NCI-H69 (cell line): ENCODE measurements at regions not wholly inside any gene's neighbourhood (a gene's known extent, or its start where the extent isn't known, plus 50 kb on each side); places are given as distances from the start of the nearest gene placed in this dataset.

ENCODE experiments used
- DNase-seq: peaks from one replicate; lab custom pipeline; 2025; lab: John Stamatoyannopoulos, UW

DNA sequence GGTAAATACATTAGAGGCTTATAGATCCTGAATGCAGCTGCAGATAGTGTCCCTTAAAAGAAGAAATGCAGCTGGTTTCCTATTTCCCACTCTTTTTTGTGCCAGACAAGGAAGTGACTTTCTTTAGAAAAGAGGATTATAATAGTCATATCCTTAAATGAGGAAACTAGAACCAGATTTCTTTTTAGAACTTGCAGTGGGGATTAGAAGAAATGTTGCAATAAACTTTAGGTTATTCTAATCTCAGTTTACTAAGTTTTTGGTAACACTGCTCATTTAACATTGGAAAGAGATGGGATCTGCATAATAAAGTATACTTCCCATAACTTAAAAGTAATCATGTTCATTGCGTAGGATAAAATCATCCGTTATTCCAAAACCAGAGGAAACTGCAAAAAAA, 101.9 kb downstream of the SLIT2 start:
- DNase-seq = peak; percentile 23

GRCh38 chr4:20354120-20354519, 102.4 kb downstream of the SLIT2 start:
- peak; percentile 92 for DNase-seq

GRCh38 chr4:20356565-20356964, 104.9 kb downstream of the SLIT2 start:
- DNase-seq = peak; percentile 88

DNA sequence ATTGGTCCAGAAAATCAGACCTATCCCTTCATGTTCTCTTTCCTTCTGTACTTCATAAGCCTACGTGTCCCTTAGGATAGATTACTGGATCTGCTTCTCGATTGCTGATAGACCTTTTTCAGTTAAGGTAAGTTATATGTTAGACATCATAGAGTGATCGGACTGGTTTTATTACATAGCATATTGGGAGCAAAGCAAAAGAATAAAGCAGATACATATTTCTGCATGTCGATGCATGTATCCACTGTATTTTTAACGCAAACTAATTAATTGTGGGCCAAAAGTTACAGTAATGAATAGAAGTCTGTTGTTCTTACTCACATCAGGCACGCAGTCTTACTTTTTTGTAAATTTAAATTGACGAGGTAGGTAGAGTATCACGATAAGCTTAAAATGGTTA, 106.4 kb downstream of the SLIT2 start:
- DNase-seq = no peak

DNA sequence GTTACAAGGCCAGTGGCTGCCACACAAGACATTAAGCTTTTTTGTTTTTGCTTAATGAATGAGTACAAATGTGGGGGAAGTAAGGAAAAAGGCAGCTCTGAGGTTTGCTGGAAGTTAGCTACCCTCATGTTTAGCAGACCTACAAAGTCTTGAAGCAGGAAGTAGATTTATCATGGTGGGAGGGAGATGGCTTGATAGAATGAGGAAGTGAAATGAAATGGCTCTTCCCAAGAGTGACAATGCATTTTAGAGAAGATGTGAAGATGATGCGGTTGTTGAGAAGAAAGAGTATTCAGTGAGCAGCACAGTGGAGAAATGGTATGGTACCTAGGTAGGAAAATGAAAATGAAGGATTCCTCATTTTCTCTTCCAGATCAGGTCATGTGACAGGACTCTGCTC, 108.0 kb downstream of the SLIT2 start:
- DNase-seq = peak; percentile 9

- peak; percentile 85 for DNase-seq
Observed at GRCh38 chr4:20362148-20362547, 110.4 kb downstream of the SLIT2 start.

GRCh38 chr4:20364969-20365368, 113.3 kb downstream of the SLIT2 start:
- peak; percentile 28 for DNase-seq

DNA sequence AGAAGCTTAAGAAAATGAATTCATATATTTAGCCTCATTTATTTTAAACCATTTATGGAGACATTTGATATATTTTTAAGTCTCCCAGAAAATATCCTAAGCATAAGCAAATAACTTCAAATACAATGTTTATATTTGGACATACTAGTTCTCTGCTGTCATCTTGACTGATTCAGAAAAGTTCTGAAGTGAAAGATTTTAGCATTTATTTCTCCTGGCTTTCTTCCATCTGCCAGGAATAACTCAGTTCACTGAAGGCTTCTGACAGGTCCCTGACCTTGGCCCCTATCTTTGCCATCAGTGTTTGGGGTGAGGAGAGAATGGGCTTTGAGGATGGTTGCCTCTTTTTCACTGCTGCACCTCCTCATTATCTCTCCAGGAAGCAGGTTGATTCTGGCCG, 115.7 kb downstream of the SLIT2 start:
- DNase-seq = peak; percentile 75

DNA sequence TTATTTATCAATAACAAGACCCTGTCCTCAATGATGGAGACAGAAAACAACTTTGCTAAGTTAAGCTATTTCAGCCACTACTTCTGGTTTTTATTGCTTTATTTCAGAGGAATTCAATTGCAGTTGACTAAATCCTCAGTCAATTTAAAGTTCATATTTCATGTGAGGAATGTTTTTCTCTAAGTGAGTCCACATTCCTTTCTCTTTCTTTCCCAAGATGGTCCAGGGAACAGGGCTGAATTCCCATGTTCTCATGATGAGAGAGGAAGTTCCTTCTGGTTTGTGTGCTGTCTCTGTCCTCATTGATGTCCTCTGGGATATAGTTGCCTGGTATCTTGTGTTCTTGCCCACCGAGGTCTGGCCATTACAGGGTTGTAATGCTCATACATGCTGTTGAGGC, 117.2 kb downstream of the SLIT2 start:
- DNase-seq = no peak

DNA sequence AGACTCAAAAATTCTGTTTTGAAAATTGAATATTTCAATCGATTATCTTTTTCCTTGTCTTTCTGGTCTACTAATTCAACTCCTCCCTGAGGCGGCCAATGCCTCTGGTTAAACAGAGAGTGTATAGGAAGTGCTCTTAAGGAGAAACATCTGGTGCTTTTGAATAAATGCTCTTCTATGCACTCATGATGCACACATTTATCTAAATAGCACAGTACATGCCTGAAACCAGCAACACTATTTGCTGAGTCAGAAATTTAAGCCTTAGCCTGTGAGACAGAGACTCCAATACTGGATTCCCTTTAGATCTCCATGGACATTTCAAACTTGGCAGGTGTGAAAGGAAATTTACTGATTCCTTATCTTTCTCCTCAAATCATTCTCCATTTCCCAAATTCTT, 118.6 kb downstream of the SLIT2 start:
- DNase-seq = peak; percentile 65

- DNase-seq = no peak
Observed at GRCh38 chr4:20376070-20376469, 124.4 kb downstream of the SLIT2 start.

DNA sequence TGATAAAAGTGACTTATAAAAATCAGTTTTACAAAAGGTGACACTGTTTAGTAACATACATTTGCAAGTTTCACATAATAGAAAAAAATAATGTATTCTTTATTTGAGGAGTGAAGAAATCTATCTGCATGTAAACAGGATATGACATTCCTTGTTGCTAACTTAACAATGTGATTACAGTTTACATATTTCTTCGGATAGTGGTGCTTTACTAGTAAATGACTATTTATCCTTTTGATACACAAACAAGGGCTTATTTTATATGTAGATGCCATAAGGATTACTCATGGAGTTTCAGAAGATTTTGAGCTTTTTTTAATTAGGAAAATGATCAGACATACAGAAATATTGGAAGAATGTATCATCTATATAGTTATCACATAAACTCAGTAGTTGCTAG, 126.5 kb downstream of the SLIT2 start:
- no peak for DNase-seq

- no peak for DNase-seq
Observed at GRCh38 chr4:20381005-20381404, 129.3 kb downstream of the SLIT2 start.

- DNase-seq = no peak
Observed at GRCh38 chr4:20383283-20383682, 131.6 kb downstream of the SLIT2 start.

DNA sequence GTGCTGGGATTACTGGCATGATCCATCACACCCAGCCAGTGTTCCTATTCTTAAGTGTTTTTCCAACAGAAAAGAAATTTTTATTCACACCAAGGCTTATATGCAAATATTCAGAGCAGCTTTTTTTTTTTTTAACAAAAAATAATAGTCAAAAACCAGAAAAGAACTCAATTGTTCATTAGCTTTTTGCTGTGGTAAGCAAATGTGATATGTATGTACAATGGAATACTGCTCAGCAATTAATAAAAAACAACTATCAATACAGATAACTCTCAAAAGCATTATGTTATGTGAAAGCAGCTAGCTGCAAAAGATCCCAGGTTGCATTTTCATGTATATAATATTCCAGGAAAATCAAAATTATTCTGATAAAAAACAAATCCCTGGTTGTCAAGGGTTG, 132.3 kb downstream of the SLIT2 start:
- DNase-seq = no peak

DNA sequence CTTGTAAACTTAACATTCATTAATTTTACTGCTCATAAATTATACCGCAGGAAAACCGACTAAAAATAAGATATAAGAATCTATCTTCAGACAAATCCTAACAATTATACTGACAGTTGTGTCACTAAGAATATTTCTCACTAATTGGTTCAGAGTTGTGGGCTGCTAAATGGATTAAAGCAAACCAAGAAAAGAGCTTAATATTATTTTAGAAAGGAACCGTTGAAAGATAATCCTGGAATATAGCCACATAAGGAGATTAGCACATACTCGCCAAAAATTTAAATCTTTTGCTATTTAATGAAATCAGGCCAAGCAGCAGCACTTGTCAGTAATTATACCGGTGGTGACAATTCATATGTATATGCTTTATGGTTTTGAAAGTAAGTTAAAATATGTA, 132.8 kb downstream of the SLIT2 start:
- no peak for DNase-seq

- DNase-seq = no peak
Observed at GRCh38 chr4:20386001-20386740, 134.5 kb downstream of the SLIT2 start.

GRCh38 chr4:20386906-20387305, 135.2 kb downstream of the SLIT2 start:
- no peak for DNase-seq

DNA sequence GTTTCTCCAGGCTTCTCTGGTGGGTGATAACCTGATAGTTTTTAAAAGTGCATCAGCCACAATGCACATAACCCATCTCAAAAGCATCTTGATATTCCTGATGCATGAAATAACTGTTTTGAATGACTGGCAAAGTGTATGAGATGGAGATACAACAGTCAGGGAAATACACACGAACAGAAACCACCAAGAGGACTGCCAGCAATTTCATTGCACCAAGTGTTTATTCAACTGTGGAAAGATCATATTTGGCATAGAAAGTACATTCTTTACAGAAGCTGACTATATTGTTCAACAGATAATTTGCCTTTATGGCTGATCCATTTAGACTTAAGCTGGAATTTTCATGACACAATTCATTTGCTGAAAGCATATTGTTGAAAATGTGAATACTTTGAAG, 139.5 kb downstream of the SLIT2 start:
- DNase-seq = no peak

DNA sequence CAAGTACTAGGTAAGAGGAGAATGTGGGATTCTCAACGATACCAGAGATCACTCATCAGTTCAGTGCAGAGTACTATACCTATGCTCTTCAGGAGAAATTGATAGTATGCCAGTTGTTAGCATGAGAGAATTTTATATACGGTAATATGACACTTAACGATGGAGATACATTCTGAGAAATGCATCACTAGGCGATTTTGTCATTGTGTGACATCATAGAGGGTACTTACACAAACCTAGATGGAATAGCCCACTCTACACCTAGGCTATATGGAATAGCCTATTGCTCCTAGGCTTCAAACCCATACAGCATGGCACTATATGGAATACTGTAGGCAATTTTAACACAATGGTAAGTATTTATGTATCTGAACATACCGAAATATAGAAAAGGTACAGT, 140.2 kb downstream of the SLIT2 start:
- no peak for DNase-seq

GRCh38 chr4:20393486-20394100, 141.9 kb downstream of the SLIT2 start:
- peak; percentile 78 for DNase-seq

- peak; percentile 88 for DNase-seq
Observed at GRCh38 chr4:20394512-20394911, 142.8 kb downstream of the SLIT2 start.

DNA sequence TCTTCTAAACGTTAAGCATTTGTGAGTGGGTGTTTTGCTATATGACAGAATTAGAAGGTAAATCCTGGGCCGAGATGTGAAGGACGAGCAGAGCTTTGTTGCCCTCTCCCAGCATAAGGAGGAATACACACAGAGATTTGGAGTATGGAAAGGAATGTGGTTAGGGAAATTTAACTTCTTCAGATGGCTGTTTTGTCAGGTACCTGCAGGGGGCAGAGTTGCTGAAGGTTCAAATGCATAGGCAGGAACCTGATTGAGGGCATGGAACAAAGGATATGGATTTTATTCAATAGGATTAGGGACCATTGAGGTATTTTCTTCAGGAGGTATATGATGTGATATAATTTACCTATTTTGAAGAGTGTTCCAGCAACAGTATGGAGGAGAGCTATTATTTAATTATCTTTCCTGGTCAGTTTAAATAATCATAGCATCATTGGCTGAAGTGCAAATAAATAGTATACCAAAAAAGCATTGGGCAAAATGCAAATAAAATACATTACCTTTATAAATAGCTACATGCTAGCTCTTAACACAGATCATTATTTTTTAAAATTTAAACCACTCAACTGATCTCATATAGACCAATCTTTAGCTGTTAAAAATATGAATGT, 143.6 kb downstream of the SLIT2 start:
- DNase-seq = peak; percentile 89

DNA sequence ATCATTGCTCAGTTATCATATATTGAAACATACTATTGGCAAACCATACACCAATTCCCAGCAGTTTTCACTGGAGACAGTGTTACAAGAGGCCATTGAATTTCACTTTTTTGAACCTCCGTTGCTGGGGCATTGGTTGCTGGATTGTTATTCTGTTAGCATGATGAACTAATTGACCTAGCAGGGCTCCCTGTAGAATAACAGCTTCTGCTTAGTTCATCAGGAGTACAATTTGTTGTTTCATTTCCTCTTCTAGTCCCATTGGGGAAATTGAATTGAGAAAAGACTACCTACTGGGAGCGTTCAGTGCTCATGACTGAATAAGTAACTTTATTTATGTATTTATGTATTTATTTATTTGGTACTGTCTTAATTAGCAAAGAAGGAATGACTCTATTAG, 151.6 kb downstream of the SLIT2 start:
- no peak for DNase-seq
